B cell (primary cell): ENCODE measurements at regions not wholly inside any gene's neighbourhood (a gene's known extent, or its start where the extent isn't known, plus 50 kb on each side); places are given as distances from the start of the nearest gene placed in this dataset.

Experiments used
- EZH2 ChIP-seq: IDR thresholded peaks from 2 replicates; pipeline ENCODE4 v1.6.1; 2012; ENCODE audit warnings: borderline replicate concordance, low read depth, mild to moderate bottlenecking, moderate library complexity, low read length; ENCODE audit not compliant: insufficient read depth, poor library complexity, severe bottlenecking
- TF ChIP-seq, protein P1 (sequence below): fragments of 200-600 bp; IDR thresholded peaks from one replicate; pipeline ENCODE4 v1.8.0; 2022; ENCODE audit warnings: antibody characterized with exemption, mild to moderate bottlenecking

GRCh38 chr3:99413504-99413903, 224.9 kb upstream of the COL8A1 start:
- TF ChIP-seq, protein P1, sequence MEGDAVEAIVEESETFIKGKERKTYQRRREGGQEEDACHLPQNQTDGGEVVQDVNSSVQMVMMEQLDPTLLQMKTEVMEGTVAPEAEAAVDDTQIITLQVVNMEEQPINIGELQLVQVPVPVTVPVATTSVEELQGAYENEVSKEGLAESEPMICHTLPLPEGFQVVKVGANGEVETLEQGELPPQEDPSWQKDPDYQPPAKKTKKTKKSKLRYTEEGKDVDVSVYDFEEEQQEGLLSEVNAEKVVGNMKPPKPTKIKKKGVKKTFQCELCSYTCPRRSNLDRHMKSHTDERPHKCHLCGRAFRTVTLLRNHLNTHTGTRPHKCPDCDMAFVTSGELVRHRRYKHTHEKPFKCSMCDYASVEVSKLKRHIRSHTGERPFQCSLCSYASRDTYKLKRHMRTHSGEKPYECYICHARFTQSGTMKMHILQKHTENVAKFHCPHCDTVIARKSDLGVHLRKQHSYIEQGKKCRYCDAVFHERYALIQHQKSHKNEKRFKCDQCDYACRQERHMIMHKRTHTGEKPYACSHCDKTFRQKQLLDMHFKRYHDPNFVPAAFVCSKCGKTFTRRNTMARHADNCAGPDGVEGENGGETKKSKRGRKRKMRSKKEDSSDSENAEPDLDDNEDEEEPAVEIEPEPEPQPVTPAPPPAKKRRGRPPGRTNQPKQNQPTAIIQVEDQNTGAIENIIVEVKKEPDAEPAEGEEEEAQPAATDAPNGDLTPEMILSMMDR: no peak
- TF ChIP-seq EZH2: no peak
